Keratinocyte (primary cell): ENCODE measurements at regions not wholly inside any gene's neighbourhood (a gene's known extent, or its start where the extent isn't known, plus 50 kb on each side); places are given as distances from the start of the nearest gene placed in this dataset.

Experiments used
- DNase-seq: peaks from one replicate; pipeline ENCODE4 v3.0.0-alpha.2; 2011; ENCODE audit warnings: low read depth, missing footprints, low spot score
- FAIRE-seq: peaks from 2 replicates; lab custom pipeline; 2011; peaks lifted over from hg19 to GRCh38; lab: Jason Lieb, UNC
- H2AFZ ChIP-seq: 2 replicates; pipeline ENCODE4 v1.6.0; 2012; ENCODE audit warnings: low read length, control low read depth, inconsistent platforms; ENCODE audit not compliant: control insufficient read depth
- H3K27ac ChIP-seq: 2 replicates; pipeline ENCODE4 v1.5.1; 2011; ENCODE audit warnings: low read length; ENCODE audit not compliant: control insufficient read depth, insufficient read depth
- H3K27me3 ChIP-seq: 3 replicates; pipeline ENCODE4 v1.6.0; 2011; ENCODE audit warnings: low read length; ENCODE audit not compliant: control insufficient read depth, insufficient read depth; ENCODE audit errors: extremely low read depth
- H3K36me3 ChIP-seq, 2 experiments: 2 replicates in 1 of 2; 3 replicates in 1 of 2; pipeline ENCODE4 v1.5.1; 2011; ENCODE audit warnings: low read length in 2 of 2, mild to moderate bottlenecking in 1 of 2; ENCODE audit not compliant: control insufficient read depth in 2 of 2, insufficient read depth in 2 of 2; ENCODE audit errors: extremely low read depth in 1 of 2
- H3K4me1 ChIP-seq: 3 replicates; pipeline ENCODE4 v1.5.1; 2011; ENCODE audit warnings: low read length; ENCODE audit not compliant: control insufficient read depth, insufficient read depth; ENCODE audit errors: extremely low read depth
- H3K4me2 ChIP-seq: 3 replicates; pipeline ENCODE4 v1.6.0; 2011; ENCODE audit warnings: low read depth, low read length; ENCODE audit not compliant: control insufficient read depth, insufficient read depth; ENCODE audit errors: extremely low read depth
- H3K4me3 ChIP-seq, 3 experiments: fragments of 200-600 bp in 1 of 3; sonication (generic) in 1 of 3; 2 replicates in 2 of 3; 3 replicates in 1 of 3; pipeline ENCODE4 v1.5.1; 2011 to 2016; ENCODE audit warnings: low read length in 3 of 3, mild to moderate bottlenecking in 3 of 3, control low read depth in 2 of 3, inconsistent platforms in 1 of 3, low read depth in 1 of 3, mixed read lengths in 1 of 3, mixed run types in 1 of 3, moderate library complexity in 1 of 3; ENCODE audit not compliant: control insufficient read depth in 2 of 3, insufficient read depth in 2 of 3; ENCODE audit errors: extremely low read depth in 1 of 3
- H3K79me2 ChIP-seq: 2 replicates; pipeline ENCODE4 v1.6.0; 2012; ENCODE audit warnings: low read length; ENCODE audit not compliant: control insufficient read depth, insufficient read depth
- H3K9ac ChIP-seq: 3 replicates; pipeline ENCODE4 v1.6.0; 2011; ENCODE audit warnings: low read length; ENCODE audit not compliant: control insufficient read depth, insufficient read depth; ENCODE audit errors: extremely low read depth
- H3K9me1 ChIP-seq: 3 replicates; pipeline ENCODE4 v1.6.0; 2011; ENCODE audit warnings: low read length; ENCODE audit not compliant: control insufficient read depth, insufficient read depth; ENCODE audit errors: extremely low read depth
- H3K9me3 ChIP-seq: 2 replicates; pipeline ENCODE4 v1.5.1; 2012; ENCODE audit warnings: low read depth, low read length; ENCODE audit not compliant: control insufficient read depth
- H4K20me1 ChIP-seq: 3 replicates; pipeline ENCODE4 v1.6.0; 2011; ENCODE audit warnings: low read length; ENCODE audit not compliant: control insufficient read depth, insufficient read depth; ENCODE audit errors: extremely low read depth
- EZH2 ChIP-seq: IDR thresholded peaks from one replicate; pipeline ENCODE4 v1.6.1; 2012; ENCODE audit warnings: inconsistent platforms, mild to moderate bottlenecking, low read length, moderate library complexity
- dilution Hi-C: fragments of 300-500 bp; cut with MboI; formaldehyde crosslinking; loops from one replicate; pipeline ENCODE4 v1.7.0; 2020; ENCODE audit warnings: low sequenced_read_pairs; ENCODE audit not compliant: extremely low pct_ligation_motif_present
- TF ChIP-seq, protein P1 (sequence below), 3 experiments: IDR thresholded peaks in 1 of 3; conservative IDR thresholded peaks in 1 of 3; optimal IDR thresholded peaks in 1 of 3; 2 replicates in 2 of 3; 3 replicates in 1 of 3; pipeline versions ENCODE3 to v1.5.1; 2011; ENCODE audit warnings: low read length in 3 of 3, mild to moderate bottlenecking in 3 of 3, moderate library complexity in 2 of 3, control low read depth in 1 of 3, inconsistent platforms in 1 of 3; ENCODE audit not compliant: insufficient read depth in 2 of 3; ENCODE audit errors: extremely low read depth in 1 of 3

DNA sequence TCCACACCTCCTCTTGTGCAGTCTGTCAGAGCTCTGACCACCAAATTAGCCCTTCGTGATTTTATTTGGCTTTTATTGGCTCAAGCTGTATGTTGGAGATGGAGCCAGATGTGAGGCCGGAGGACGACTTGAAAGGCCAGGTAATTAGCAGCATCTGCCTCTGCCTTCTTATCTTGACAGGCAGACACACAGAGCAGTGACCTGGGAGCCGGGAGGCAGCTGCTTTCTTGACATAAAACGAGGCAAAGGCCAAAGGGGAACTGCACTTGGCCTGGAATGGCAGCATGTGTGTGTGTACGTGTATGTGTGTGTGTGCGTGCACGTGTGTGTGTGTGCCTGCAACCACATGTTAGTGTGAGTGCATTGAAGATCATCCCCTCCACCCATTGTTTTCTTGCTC, 56.9 kb upstream of the BRD7 start:
- FAIRE-seq (no peak), DNase-seq (no peak)
- no peaks in the 10 kb centered on the region for H4K20me1 ChIP-seq
- H3K4me3 ChIP-seq, result no peak overlapping the region
- no peaks in the 10 kb centered on the region for H3K9me1 ChIP-seq
- no peaks in the 10 kb centered on the region for H3K27me3 ChIP-seq
- TF ChIP-seq, protein P1, sequence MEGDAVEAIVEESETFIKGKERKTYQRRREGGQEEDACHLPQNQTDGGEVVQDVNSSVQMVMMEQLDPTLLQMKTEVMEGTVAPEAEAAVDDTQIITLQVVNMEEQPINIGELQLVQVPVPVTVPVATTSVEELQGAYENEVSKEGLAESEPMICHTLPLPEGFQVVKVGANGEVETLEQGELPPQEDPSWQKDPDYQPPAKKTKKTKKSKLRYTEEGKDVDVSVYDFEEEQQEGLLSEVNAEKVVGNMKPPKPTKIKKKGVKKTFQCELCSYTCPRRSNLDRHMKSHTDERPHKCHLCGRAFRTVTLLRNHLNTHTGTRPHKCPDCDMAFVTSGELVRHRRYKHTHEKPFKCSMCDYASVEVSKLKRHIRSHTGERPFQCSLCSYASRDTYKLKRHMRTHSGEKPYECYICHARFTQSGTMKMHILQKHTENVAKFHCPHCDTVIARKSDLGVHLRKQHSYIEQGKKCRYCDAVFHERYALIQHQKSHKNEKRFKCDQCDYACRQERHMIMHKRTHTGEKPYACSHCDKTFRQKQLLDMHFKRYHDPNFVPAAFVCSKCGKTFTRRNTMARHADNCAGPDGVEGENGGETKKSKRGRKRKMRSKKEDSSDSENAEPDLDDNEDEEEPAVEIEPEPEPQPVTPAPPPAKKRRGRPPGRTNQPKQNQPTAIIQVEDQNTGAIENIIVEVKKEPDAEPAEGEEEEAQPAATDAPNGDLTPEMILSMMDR (optimal IDR thresholded peaks at IDR 0.05 in 1 of 3, IDR thresholded peaks at IDR 0.05 in 1 of 3, conservative IDR thresholded peaks at IDR 0.05 in 1 of 3; ENCODE audit: extremely low read depth in 1 of 3, insufficient read depth in 2 of 3, low read length in 3 of 3), result no peak
- TF ChIP-seq EZH2, result no peak
- no peaks in the 10 kb centered on the region for H3K36me3 ChIP-seq
- no peak overlapping the region for H3K9ac ChIP-seq
- H3K79me2 ChIP-seq, result no peaks in the 10 kb centered on the region
- H2AFZ ChIP-seq, result no peak overlapping the region
- no peak overlapping the region for H3K27ac ChIP-seq
- H3K4me1 ChIP-seq, result no peaks in the 10 kb centered on the region
- no peaks in the 10 kb centered on the region for H3K9me3 ChIP-seq
- no peak overlapping the region for H3K4me2 ChIP-seq
- dilution Hi-C loops, result no loop called here

DNA sequence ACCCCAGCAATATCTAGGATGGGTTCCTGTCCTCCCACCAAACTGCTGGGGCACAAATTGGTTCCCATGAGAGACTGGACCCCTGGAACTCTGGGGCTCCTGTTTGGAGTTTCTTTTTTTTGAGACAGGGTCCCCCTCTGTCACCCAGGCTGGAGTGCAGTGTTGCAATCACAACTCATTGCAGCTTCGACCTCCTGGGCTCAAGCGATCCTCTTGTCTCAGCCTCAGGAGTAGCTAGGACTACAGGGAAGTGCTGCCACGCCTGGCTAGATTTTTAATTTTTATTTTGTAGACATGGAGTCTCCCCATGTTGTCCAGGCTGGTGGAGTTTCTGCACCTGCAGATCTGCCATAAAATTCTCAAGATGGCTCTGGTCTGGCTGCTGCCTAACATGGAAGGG, 56.3 kb upstream of the BRD7 start:
- Histone ChIP-seq H3K9me1 (no peaks in the 10 kb centered on the region), H3K9ac (no peak overlapping the region), H3K36me3 (no peaks in the 10 kb centered on the region), H4K20me1 (no peaks in the 10 kb centered on the region), H3K27me3 (no peaks in the 10 kb centered on the region), H3K27ac (no peak overlapping the region), H3K9me3 (no peaks in the 10 kb centered on the region), H3K79me2 (no peaks in the 10 kb centered on the region), H3K4me1 (no peaks in the 10 kb centered on the region), H2AFZ (no peak overlapping the region), H3K4me3 (no peak overlapping the region), H3K4me2 (no peak overlapping the region)
- dilution Hi-C loops, result no loop called here
- DNase-seq (no peak), FAIRE-seq (no peak)
- TF ChIP-seq, protein P1 (optimal IDR thresholded peaks at IDR 0.05 in 1 of 3, IDR thresholded peaks at IDR 0.05 in 1 of 3, conservative IDR thresholded peaks at IDR 0.05 in 1 of 3; ENCODE audit: extremely low read depth in 1 of 3, insufficient read depth in 2 of 3, low read length in 3 of 3), result no peak
- TF ChIP-seq EZH2, result no peak
